Stimulated activated naive CD4-positive, alpha-beta T cell (primary cell): ENCODE measurements at regions not wholly inside any gene's neighbourhood (a gene's known extent, or its start where the extent isn't known, plus 50 kb on each side); places are given as distances from the start of the nearest gene placed in this dataset.

Experiments
- DNase-seq, 6 experiments: peaks; one replicate each; lab custom pipeline; 2025; lab: John Stamatoyannopoulos, UW

GRCh38 chr16:6132121-6132520 lies 1034.5 kb upstream of the EEF2KMT start:
- DNase-seq, result no peak

- DNase-seq, result no peak
Measured at GRCh38 chr16:6131526-6132050, 1034.0 kb upstream of the EEF2KMT start.

GRCh38 chr16:6125483-6126259 lies 1028.1 kb upstream of the EEF2KMT start:
- DNase-seq, result no peak

GRCh38 chr16:6124136-6124535 lies 1026.5 kb upstream of the EEF2KMT start:
- DNase-seq, result no peak

- no peak for DNase-seq
Measured at GRCh38 chr16:6122401-6122800, 1024.8 kb upstream of the EEF2KMT start.

- no peak for DNase-seq
Measured at GRCh38 chr16:6114691-6115090, 1017.1 kb upstream of the EEF2KMT start.

GRCh38 chr16:6113749-6114148 lies 1016.2 kb upstream of the EEF2KMT start:
- DNase-seq, result no peak

GRCh38 chr16:6112700-6113099 lies 1015.1 kb upstream of the EEF2KMT start:
- no peak for DNase-seq

GRCh38 chr16:6111390-6111789 lies 1013.8 kb upstream of the EEF2KMT start:
- no peak for DNase-seq

GRCh38 chr16:6110346-6110745 lies 1012.8 kb upstream of the EEF2KMT start:
- DNase-seq, result no peak

- DNase-seq, result no peak
Measured at GRCh38 chr16:6106061-6106460, 1008.5 kb upstream of the EEF2KMT start.

- DNase-seq, result no peak
Measured at GRCh38 chr16:6105115-6105514, 1007.5 kb upstream of the EEF2KMT start.

GRCh38 chr16:6104428-6104827 lies 1006.8 kb upstream of the EEF2KMT start:
- DNase-seq, result no peak

- DNase-seq, result no peak
Measured at GRCh38 chr16:6103561-6103960, 1006.0 kb upstream of the EEF2KMT start.

- DNase-seq, result no peak
Measured at GRCh38 chr16:6099102-6099501, 1001.5 kb upstream of the EEF2KMT start.

- no peak for DNase-seq
Measured at GRCh38 chr16:6096931-6097670, 999.5 kb upstream of the EEF2KMT start.

- DNase-seq, result no peak
Measured at GRCh38 chr16:6095414-6095813, 997.8 kb upstream of the EEF2KMT start.

- no peak for DNase-seq
Measured at GRCh38 chr16:6091021-6091420, 993.4 kb upstream of the EEF2KMT start.

- DNase-seq, result no peak
Measured at GRCh38 chr16:6081320-6081976, 983.9 kb upstream of the EEF2KMT start.

GRCh38 chr16:6076631-6077030 lies 979.0 kb upstream of the EEF2KMT start:
- DNase-seq, result no peak

GRCh38 chr16:6068063-6068462 lies 970.5 kb upstream of the EEF2KMT start:
- no peak for DNase-seq

- DNase-seq, result no peak
Measured at GRCh38 chr16:6066652-6067051, 969.1 kb upstream of the EEF2KMT start.

- DNase-seq, result no peak
Measured at GRCh38 chr16:6063526-6063925, 965.9 kb upstream of the EEF2KMT start.
